Activated naive CD4-positive, alpha-beta T cell treated with anti-CD3 and anti-CD28 coated beads for 36 hours (primary cell): ENCODE measurements at regions not wholly inside any gene's neighbourhood (a gene's known extent, or its start where the extent isn't known, plus 50 kb on each side); places are given as distances from the start of the nearest gene placed in this dataset.

Experiments
- CTCF ChIA-PET: fragments of 350-600 bp; sonication (Branson Sonifier 250); formaldehyde crosslinking; loops from one replicate; lab custom pipeline; 2021; ENCODE audit warnings: antibody characterized with exemption; lab: Charles Lee
- DNase-seq: peaks from one replicate; pipeline ENCODE4 v3.0.0-alpha.2; 2020
- H3K27ac Mint-ChIP-seq: one replicate; pipeline ENCODE4 v1.8.0; 2021; ENCODE audit warnings: mild to moderate bottlenecking, mixed read lengths
- H3K27me3 Mint-ChIP-seq: one replicate; pipeline ENCODE4 v1.8.0; 2021; ENCODE audit warnings: low read depth, mixed read lengths
- H3K36me3 Mint-ChIP-seq: one replicate; pipeline ENCODE4 v1.8.0; 2021; ENCODE audit warnings: low read depth, mixed read lengths
- H3K4me1 Mint-ChIP-seq: one replicate; pipeline ENCODE4 v1.8.0; 2021; ENCODE audit warnings: low read depth, mixed read lengths
- H3K4me3 Mint-ChIP-seq: one replicate; pipeline ENCODE4 v1.8.0; 2021; ENCODE audit warnings: mild to moderate bottlenecking, moderate library complexity, mixed read lengths
- H3K9me3 Mint-ChIP-seq: one replicate; pipeline ENCODE4 v1.8.0; 2021; ENCODE audit warnings: mixed read lengths
- intact Hi-C: fragments of 100-400 bp; cut with micrococcal nuclease; formaldehyde crosslinking; loops from one replicate; pipeline ENCODE4 v1.15.1; 2023

DNA sequence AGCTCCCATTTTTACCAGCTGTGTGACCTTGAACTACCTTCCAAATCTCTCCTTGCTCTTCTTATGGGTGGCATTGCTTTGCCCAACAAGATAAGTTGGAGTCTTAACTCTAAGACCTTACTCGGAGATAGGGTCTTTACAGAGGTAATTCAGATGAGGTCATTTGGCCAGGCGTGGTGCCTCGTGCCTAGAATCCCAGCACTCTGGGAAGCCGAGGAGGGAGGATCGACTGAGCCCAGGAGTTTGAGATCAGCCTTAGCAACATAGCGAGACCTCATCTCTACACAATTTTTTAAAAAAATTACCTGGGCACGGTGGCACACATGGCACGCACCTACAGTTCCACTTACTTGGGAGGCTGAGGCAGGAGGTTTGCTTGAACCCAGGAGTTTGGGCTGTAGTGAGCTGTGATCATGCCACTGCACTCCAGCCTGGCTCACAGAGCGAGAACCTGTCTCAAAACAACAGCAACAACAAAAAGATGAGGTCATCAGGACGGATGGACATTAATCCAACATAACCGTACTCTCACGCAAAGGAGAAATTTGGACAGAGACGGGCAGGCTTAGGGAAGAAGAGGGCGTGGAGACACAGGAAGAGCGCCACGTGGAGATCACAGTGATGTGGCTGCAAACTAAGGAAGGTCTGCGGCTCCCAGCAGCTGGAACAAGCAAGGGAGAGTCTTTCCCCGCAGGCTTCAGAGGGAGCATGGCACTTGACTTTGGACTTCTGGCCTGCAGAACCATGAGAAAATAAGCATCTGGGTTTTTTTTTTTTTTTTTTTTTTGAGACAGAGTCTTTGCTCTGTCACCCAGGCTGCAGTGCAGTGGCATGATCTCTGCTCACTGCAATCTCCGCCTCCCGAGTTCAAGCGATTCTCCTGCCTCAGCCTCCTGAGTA lies 122.3 kb upstream of the CARD11 start:
- Mint-ChIP-seq H3K27ac (no peak overlapping the region), H3K36me3 (no peaks in the 10 kb centered on the region), H3K4me3 (no peak overlapping the region), H3K4me1 (no peaks in the 10 kb centered on the region), H3K9me3 (peaks cover 2% of the 10 kb centered on the region), H3K27me3 (peaks cover 2% of the 10 kb centered on the region)
- CTCF ChIA-PET, result interaction anchor here (0.7 kb wide), 1 partner anchor 37 kb away, joined by 4 read pairs; no protein-coding TSS in a partner anchor
- intact Hi-C loops, result no loop called here
- DNase-seq, result no peak

DNA sequence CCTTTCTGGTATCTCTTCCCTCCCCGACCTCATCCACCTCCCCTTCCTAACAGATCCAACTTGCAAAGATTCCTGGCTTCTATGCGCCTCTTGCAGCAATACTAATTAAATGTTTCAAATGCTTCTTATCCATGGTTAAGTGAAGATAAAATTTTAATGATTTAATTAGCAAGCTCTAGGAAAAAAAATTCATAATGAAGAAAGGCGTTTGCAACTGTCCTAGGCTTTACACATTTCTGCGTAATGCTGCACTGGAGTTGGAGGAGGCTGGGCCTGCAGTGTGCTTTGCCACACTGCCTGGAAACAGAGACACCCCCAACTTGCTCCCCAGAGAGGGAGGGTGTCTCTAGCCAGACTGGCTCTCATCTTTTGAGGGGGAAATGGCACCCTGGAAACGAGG lies 123.9 kb upstream of the CARD11 start:
- H3K4me1 Mint-ChIP-seq, result no peaks in the 10 kb centered on the region
- intact Hi-C loops, result no loop called here
- peaks cover 3% of the 10 kb centered on the region for H3K9me3 Mint-ChIP-seq
- H3K36me3 Mint-ChIP-seq, result no peaks in the 10 kb centered on the region
- H3K27ac Mint-ChIP-seq, result no peak overlapping the region
- H3K27me3 Mint-ChIP-seq, result peaks cover 2% of the 10 kb centered on the region
- DNase-seq, result no peak
- CTCF ChIA-PET, result interaction anchor here (0.6 kb wide), 1 partner anchor 302 kb away, joined by 3 read pairs; no protein-coding TSS in a partner anchor
- no peak overlapping the region for H3K4me3 Mint-ChIP-seq

- Mint-ChIP-seq H3K27ac (no peak overlapping the region), H3K4me1 (no peaks in the 10 kb centered on the region), H3K9me3 (peaks cover 1% of the 10 kb centered on the region), H3K36me3 (no peaks in the 10 kb centered on the region), H3K4me3 (no peak overlapping the region), H3K27me3 (peaks cover 2% of the 10 kb centered on the region)
- CTCF ChIA-PET, result interaction anchor here (0.6 kb wide), 1 partner anchor 450 kb away, joined by 3 read pairs; no protein-coding TSS in a partner anchor
- no peak for DNase-seq
- intact Hi-C loops, result no loop called here
Measured at GRCh38 chr7:3168370-3168769, 124.7 kb upstream of the CARD11 start.

DNA sequence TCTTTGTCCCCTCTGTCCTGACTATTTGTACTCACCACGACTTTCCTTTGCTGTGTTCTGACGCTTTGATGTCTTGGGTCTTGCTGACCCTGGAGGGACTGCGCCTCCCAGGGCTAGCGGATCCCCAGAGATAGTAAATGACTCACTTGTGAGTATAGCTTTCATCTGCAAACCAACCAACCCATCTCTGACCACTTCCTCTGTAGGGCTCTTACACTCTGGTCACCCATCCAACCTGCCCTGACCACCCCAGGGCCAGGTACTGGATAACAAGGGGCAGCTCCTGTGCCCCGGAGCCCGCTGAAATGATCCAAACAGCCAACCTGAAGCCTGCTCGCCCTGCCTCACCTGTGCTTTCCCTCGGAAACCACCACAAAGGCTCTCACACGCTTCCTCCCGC lies 125.2 kb upstream of the CARD11 start:
- Mint-ChIP-seq H3K4me1 (no peaks in the 10 kb centered on the region), H3K9me3 (peaks cover 1% of the 10 kb centered on the region), H3K4me3 (no peak overlapping the region), H3K27me3 (peaks cover 2% of the 10 kb centered on the region), H3K36me3 (no peaks in the 10 kb centered on the region), H3K27ac (no peak overlapping the region)
- CTCF ChIA-PET, result interaction anchor here (0.6 kb wide), 1 partner anchor 450 kb away, joined by 3 read pairs; no protein-coding TSS in a partner anchor
- intact Hi-C loops, result no loop called here
- DNase-seq, result no peak

DNA sequence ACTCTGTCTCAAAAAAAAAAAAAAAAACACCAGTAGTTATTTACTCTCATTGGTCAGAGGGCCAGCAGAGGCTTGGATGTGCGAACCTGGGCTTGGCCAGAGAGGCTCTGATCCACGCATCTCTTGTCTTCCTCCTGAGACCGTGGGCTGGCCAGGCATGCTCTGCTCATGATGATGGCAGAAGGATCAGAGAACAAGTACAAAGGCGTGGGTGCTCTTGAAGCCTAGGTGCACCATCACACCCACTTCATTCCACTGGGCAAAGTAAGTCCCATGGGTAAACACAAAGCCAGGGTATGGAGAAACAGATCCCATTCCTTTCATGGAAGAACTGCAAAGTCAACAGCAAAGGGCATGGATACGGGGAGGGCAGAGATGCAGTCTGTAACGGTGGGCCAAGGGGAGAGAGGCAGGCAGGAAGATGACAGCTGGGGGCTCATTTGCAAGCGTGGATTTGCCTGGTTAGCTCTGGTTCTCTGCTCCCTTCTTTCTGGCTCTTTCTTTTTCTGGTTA lies 128.2 kb upstream of the SDK1 start:
- Mint-ChIP-seq H3K9me3 (peaks cover 1% of the 10 kb centered on the region), H3K27ac (no peak overlapping the region), H3K4me1 (no peaks in the 10 kb centered on the region), H3K27me3 (peaks cover 2% of the 10 kb centered on the region), H3K4me3 (no peak overlapping the region), H3K36me3 (no peaks in the 10 kb centered on the region)
- intact Hi-C loops, result no loop called here
- no peak for DNase-seq
- CTCF ChIA-PET, result no interaction called here

GRCh38 chr7:3174515-3175284 lies 126.4 kb upstream of the SDK1 start:
- no peak for DNase-seq
- CTCF ChIA-PET, result no interaction called here
- no peak overlapping the region for H3K4me3 Mint-ChIP-seq
- peaks cover 1% of the 10 kb centered on the region for H3K9me3 Mint-ChIP-seq
- H3K27ac Mint-ChIP-seq, result no peak overlapping the region
- H3K27me3 Mint-ChIP-seq, result no peaks in the 10 kb centered on the region
- no peaks in the 10 kb centered on the region for H3K4me1 Mint-ChIP-seq
- no peaks in the 10 kb centered on the region for H3K36me3 Mint-ChIP-seq
- intact Hi-C loops, result no loop called here

GRCh38 chr7:3175285-3175902 lies 125.7 kb upstream of the SDK1 start:
- H3K9me3 Mint-ChIP-seq, result peaks cover 1% of the 10 kb centered on the region
- CTCF ChIA-PET, result no interaction called here
- H3K27ac Mint-ChIP-seq, result no peak overlapping the region
- H3K4me3 Mint-ChIP-seq, result no peak overlapping the region
- DNase-seq, result no peak
- intact Hi-C loops, result no loop called here
- H3K27me3 Mint-ChIP-seq, result no peaks in the 10 kb centered on the region
- H3K36me3 Mint-ChIP-seq, result no peaks in the 10 kb centered on the region
- no peaks in the 10 kb centered on the region for H3K4me1 Mint-ChIP-seq

DNA sequence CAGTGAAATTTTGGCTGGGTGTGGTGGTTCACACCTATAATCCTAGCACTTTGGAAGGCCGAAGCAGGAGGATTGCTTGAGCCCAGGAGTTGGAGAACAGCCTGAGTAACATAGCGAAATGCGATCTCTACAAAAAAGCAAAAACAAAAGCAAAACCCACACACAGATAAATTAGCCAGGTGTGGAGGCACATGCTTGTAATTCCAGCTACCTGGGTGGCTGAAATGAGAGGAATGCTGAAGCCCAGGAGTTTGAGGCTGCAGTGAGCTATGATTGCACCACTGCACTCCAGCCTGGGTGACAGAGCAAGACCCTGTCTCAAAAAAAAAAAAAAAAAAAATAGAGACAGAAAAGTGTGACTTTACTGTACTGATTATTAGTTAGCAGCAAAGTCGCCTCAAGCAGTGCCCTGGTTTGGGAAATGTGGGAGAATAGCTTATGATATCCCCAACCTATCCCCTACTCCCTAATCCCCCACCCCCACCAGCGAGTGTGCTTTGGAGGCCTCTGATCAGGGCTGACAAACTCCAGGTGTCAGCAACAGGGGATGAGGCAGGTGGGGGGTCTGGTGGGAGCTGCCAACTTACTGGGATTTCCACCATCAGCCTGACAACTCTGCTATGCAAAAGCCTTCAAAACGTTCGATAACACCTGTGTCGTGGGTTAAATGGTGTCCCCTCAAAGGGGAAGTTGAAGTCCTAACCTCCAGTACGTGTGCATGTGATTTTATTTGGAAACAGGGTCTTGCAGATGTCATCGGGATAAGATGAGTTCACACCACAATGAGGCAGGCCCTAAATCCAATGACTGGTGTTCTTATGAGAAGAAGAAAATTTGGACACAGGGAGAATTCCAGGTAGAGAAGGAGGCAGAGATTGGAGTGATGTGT lies 124.7 kb upstream of the SDK1 start:
- Mint-ChIP-seq H3K4me1 (no peaks in the 10 kb centered on the region), H3K27ac (no peak overlapping the region), H3K27me3 (no peaks in the 10 kb centered on the region), H3K36me3 (no peaks in the 10 kb centered on the region), H3K4me3 (no peak overlapping the region), H3K9me3 (peaks cover 1% of the 10 kb centered on the region)
- intact Hi-C loops, result no loop called here
- CTCF ChIA-PET, result no interaction called here
- DNase-seq, result no peak

DNA sequence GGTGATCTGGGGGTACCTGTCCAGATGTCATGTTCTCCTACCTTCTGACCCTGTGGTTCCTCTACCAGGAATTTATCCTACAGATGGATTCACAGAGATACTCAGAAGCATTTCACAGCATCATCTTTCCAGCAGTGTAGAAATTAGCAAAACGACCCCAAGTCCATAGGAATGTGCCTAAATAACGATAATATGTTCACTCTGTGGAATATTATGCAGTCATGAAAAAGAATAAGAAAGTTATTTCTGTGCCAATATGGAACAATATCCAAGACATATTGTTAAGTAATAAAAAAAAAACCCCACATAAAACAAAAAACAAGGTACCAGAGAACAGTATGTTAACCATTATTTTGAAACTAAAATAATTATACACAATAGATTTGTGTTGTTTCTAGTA lies 123.8 kb upstream of the SDK1 start:
- H3K36me3 Mint-ChIP-seq, result no peaks in the 10 kb centered on the region
- no peaks in the 10 kb centered on the region for H3K4me1 Mint-ChIP-seq
- CTCF ChIA-PET, result no interaction called here
- H3K9me3 Mint-ChIP-seq, result no peaks in the 10 kb centered on the region
- no peak for DNase-seq
- H3K27ac Mint-ChIP-seq, result no peak overlapping the region
- H3K4me3 Mint-ChIP-seq, result no peak overlapping the region
- H3K27me3 Mint-ChIP-seq, result no peaks in the 10 kb centered on the region
- intact Hi-C loops, result no loop called here

DNA sequence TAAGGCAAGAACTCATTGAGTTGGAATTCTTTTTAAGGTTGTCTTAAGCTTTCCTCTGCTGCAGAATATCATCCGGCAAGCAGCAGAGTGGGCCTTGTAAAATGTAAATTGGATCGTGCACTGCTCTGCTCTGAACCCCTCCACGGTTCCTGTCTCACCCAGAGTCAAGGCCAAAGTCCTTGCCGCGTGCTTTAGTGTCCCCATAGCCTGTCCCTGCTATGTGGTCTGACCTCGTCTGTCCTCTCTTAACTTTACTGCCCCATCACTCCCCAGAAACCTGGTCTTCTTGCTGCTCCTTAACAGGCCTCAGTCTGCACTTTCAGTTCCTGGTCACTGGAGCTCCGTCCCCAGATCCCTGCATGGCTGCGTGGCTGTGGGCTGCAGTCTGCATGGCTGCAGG lies 121.6 kb upstream of the SDK1 start:
- no peaks in the 10 kb centered on the region for H3K27me3 Mint-ChIP-seq
- intact Hi-C loops, result no loop called here
- DNase-seq, result no peak
- no peaks in the 10 kb centered on the region for H3K4me1 Mint-ChIP-seq
- CTCF ChIA-PET, result no interaction called here
- H3K27ac Mint-ChIP-seq, result no peak overlapping the region
- peaks cover 1% of the 10 kb centered on the region for H3K9me3 Mint-ChIP-seq
- no peaks in the 10 kb centered on the region for H3K36me3 Mint-ChIP-seq
- H3K4me3 Mint-ChIP-seq, result no peak overlapping the region

- CTCF ChIA-PET, result no interaction called here
- no peak overlapping the region for H3K27ac Mint-ChIP-seq
- no peaks in the 10 kb centered on the region for H3K36me3 Mint-ChIP-seq
- H3K4me3 Mint-ChIP-seq, result no peak overlapping the region
- H3K4me1 Mint-ChIP-seq, result no peaks in the 10 kb centered on the region
- H3K9me3 Mint-ChIP-seq, result peaks cover 1% of the 10 kb centered on the region
- no peak for DNase-seq
- H3K27me3 Mint-ChIP-seq, result no peaks in the 10 kb centered on the region
- intact Hi-C loops, result no loop called here
Measured at GRCh38 chr7:3180604-3181003, 120.4 kb upstream of the SDK1 start.
